Fibroblast of pulmonary artery (primary cell): ENCODE measurements at regions not wholly inside any gene's neighbourhood (a gene's known extent, or its start where the extent isn't known, plus 50 kb on each side); places are given as distances from the start of the nearest gene placed in this dataset.
A peak's percentile ranks its signal among the peaks of the same experiment; 100 is the strongest.

ENCODE experiments used
- DNase-seq: peaks from one replicate; pipeline ENCODE4 v3.0.0-alpha.2; 2010; ENCODE audit warnings: low read depth
- H3K4me3 ChIP-seq: replicated peaks from 2 replicates; pipeline ENCODE4 v1.5.1; 2011; ENCODE audit warnings: low read depth, mild to moderate bottlenecking, control low read depth, low read length, moderate library complexity
- TF ChIP-seq, protein P1 (sequence below): IDR thresholded peaks from 2 replicates; pipeline ENCODE4 v1.5.1; 2011; ENCODE audit warnings: mild to moderate bottlenecking, control low read depth, low read length, inconsistent platforms; ENCODE audit errors: missing control alignments

DNA sequence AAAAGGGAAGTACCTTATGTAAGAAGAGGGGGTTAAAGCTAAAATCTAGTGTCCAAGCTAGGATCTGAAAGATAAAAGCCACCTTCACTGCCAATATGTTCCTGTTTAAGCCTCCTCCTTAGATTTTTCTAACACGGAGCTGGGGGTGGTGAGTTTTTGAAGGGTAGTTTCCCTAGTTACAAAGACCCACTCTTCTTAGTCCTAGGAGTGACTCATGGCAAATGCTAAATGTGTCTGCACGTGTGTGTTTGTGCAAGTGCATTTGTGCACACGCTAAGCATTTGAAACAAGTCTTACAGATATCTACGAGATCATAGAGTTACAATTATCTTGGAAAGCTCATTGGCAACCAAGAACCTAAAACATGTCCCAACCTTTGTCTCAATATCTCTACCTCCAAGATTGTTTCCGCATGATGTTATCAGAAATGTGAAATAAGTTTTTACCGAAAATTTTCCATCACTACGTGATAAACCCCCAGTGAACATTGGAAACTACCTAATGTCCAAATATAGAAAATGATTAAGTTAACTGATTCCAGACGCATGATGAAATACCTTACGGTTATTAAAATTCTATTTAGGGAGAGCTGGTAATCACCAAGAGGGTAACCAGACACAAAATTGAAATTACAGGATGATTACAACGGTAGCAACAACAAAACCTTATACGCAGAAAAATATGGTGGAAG, 78.0 kb upstream of the HRH2 start:
- TF ChIP-seq, protein P1, sequence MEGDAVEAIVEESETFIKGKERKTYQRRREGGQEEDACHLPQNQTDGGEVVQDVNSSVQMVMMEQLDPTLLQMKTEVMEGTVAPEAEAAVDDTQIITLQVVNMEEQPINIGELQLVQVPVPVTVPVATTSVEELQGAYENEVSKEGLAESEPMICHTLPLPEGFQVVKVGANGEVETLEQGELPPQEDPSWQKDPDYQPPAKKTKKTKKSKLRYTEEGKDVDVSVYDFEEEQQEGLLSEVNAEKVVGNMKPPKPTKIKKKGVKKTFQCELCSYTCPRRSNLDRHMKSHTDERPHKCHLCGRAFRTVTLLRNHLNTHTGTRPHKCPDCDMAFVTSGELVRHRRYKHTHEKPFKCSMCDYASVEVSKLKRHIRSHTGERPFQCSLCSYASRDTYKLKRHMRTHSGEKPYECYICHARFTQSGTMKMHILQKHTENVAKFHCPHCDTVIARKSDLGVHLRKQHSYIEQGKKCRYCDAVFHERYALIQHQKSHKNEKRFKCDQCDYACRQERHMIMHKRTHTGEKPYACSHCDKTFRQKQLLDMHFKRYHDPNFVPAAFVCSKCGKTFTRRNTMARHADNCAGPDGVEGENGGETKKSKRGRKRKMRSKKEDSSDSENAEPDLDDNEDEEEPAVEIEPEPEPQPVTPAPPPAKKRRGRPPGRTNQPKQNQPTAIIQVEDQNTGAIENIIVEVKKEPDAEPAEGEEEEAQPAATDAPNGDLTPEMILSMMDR = no peak
- no peak for DNase-seq
- H3K4me3 ChIP-seq = no peak overlapping the region

GRCh38 chr5:175582697-175583096, 75.2 kb upstream of the HRH2 start:
- DNase-seq = no peak
- H3K4me3 ChIP-seq = no peak overlapping the region
- TF ChIP-seq, protein P1 = no peak

DNA sequence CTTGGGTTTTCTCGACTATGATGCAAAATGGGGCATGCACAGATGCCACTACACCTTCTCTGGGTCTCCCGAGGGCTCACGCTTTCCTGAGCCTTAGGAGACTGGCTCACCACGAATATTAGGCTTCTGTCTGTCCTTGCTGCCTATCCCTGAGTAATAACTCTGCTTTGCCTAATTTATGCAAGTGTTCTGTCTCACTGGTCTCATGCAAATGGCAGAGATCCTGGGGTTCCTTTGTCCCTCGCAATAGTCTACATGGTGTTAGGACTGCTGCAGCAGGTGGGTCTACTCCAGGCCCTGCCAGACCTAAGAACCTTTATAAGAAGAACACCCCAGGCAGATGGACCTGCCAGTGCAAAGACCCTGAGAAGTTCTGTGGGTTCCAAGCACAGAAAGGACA, 72.3 kb upstream of the HRH2 start:
- no peak for DNase-seq
- no peak overlapping the region for H3K4me3 ChIP-seq
- TF ChIP-seq, protein P1 = no peak

DNA sequence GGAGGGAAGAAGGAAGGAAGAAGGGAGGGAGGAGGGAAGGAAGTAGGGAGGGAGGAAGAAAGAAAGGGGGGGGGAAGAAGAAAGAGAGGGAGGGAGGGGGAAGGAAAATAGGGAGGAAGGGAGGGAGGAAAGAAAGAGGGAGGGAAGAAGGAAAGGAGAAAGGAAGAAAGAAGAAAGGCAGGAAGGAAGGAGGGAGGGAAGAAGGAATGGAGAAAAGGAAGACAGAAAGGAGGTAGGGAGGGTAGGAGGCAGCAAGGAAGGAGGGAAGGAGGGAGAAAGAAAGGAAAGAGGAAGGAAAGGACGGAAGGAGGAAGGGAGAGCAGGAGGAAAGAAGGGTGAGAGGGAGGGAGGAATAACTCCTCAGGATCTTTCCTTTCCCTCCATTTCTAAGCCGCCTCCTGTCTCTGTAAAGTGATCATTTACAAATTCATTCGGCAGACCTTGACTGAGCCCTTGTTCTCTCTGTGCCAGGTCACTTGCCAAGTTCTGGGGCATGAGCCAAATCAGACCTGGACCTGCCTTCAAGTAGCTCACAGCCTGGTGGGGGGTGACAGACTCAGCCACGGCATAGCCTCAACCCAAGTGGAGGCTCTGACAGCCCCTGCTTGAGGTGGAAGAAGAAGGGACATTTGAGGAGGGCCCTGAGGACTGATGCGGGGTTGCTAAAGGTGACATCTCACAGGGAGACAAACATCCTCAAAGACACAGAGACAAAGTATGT, 69.0 kb upstream of the HRH2 start:
- TF ChIP-seq, protein P1 = no peak
- DNase-seq = no peak
- H3K4me3 ChIP-seq = no peak overlapping the region

- TF ChIP-seq, protein P1 = no peak
- no peak overlapping the region for H3K4me3 ChIP-seq
- DNase-seq = no peak
Observed at GRCh38 chr5:175589714-175590113, 68.2 kb upstream of the HRH2 start.

GRCh38 chr5:175590471-175590881, 67.4 kb upstream of the HRH2 start:
- DNase-seq = peak; percentile 82
- no peak overlapping the region for H3K4me3 ChIP-seq
- TF ChIP-seq, protein P1 = no peak
